ENCODE measurements at regions not wholly inside any gene's neighbourhood (a gene's known extent, or its start where the extent isn't known, plus 50 kb on each side); places are given as distances from the start of the nearest gene placed in this dataset.

DNA sequence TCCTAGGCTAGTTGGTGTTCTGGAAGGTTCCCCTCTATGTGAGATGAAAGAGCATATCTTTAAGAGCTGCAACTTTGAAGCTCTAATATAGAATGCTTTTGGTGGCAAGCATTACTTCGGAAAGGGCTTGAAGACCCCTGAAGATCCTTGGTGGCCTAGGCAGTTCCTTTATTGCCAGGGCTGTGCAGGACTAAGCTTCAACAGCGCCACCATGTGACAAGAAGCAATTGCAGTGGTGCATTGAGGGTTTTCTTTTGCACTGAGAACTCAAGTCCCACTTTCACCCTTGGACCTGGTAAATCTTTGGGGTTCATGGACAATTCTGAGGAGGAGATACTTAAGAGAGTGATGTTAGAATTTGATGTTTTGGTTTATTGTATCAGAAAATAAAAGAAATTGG, 237.4 kb upstream of the GMDS start:
- no peak overlapping the region for H3K27ac ChIP-seq
- H3K36me3 ChIP-seq (ENCODE audit: insufficient read depth in 1 of 2, low read depth in 1 of 2) = no peaks in the 10 kb centered on the region
- DNase-seq = no peak
- TF ChIP-seq, protein P1, sequence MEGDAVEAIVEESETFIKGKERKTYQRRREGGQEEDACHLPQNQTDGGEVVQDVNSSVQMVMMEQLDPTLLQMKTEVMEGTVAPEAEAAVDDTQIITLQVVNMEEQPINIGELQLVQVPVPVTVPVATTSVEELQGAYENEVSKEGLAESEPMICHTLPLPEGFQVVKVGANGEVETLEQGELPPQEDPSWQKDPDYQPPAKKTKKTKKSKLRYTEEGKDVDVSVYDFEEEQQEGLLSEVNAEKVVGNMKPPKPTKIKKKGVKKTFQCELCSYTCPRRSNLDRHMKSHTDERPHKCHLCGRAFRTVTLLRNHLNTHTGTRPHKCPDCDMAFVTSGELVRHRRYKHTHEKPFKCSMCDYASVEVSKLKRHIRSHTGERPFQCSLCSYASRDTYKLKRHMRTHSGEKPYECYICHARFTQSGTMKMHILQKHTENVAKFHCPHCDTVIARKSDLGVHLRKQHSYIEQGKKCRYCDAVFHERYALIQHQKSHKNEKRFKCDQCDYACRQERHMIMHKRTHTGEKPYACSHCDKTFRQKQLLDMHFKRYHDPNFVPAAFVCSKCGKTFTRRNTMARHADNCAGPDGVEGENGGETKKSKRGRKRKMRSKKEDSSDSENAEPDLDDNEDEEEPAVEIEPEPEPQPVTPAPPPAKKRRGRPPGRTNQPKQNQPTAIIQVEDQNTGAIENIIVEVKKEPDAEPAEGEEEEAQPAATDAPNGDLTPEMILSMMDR (IDR thresholded peaks at IDR 0.05) = no peak
- no peak overlapping the region for H3K4me3 ChIP-seq
- H3K9me3 ChIP-seq = peaks cover 7% of the 10 kb centered on the region
- no peak for ATAC-seq
- intact Hi-C loops (cut with DNase I) = no loop called here
- H3K27me3 ChIP-seq (ENCODE audit: insufficient read depth in 3 of 3, low read length in 2 of 3) = peaks cover 0 to 29% (median 0%) of the 10 kb centered on the region in 3 donors
- no peaks in the 10 kb centered on the region for H3K4me1 ChIP-seq
- 81 to 86% (median 85%) methylated on average over 2 of the region's 2 CpGs for WGBS, 3 donors

DNA sequence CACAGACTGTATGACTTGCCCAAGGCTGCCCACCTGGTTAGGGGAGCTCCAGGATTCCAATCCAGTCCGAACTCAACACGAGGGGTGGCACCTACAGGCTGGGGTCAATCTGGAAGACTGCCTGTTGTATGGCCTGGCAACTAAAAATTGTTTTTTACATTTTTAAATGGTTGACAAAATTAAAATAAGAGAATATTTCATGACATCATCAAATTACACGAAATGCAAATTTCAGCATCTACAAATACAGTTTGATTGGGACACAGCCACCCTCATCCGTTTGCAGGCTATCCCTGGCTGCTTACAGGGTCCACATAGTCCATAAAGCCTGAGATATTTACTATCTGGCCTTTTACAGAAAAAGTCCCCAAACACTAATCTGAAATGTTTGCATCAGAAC, 235.9 kb upstream of the GMDS start:
- peaks cover 2 to 29% (median 2%) of the 10 kb centered on the region in 3 donors for H3K27me3 ChIP-seq (ENCODE audit: insufficient read depth in 3 of 3, low read length in 2 of 3)
- no peaks in the 10 kb centered on the region for H3K36me3 ChIP-seq (ENCODE audit: insufficient read depth in 1 of 2, low read depth in 1 of 2)
- 90 to 94% (median 93%) methylated on average over 4 of the region's 4 CpGs for WGBS, 3 donors
- peaks cover 7% of the 10 kb centered on the region for H3K9me3 ChIP-seq
- no peak overlapping the region for H3K4me3 ChIP-seq
- intact Hi-C loops (cut with DNase I) = no loop called here
- H3K4me1 ChIP-seq = no peaks in the 10 kb centered on the region
- ATAC-seq (no peak), DNase-seq (no peak)
- TF ChIP-seq, protein P1 (IDR thresholded peaks at IDR 0.05) = no peak
- H3K27ac ChIP-seq = no peak overlapping the region

DNA sequence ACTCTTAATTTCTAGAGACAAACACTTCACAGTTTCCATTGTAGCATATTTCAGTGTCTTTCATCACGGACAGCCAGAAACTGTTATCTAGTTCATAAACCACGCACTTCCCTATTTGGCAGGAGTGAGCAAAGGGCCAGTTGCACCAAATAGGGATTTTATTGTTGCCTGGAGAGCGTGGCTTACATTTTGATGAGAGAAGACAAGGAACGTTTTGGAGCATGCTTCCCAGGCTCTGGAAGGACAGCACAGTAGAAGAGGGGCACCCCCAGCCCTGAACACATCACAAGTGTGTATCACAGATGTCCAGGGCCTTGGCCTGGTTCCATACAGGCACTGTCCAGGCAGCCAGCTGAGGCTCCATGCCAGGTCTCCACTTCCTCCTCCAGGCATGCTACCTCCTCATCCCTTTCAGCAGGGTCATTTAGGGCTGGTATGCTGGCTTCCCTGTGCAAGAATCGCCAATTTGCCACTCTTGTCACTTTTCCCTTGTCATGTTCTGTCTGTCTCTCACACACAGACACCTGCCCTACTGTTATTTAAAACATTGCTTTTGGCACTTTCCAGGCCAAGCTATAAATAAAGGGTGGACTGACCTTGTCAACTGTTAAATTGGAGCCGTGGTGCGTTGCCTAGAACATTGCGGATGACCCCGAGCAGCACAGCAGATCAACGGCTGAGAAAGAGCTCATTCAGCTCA, 235.0 kb upstream of the GMDS start:
- Histone ChIP-seq H3K4me1 (no peaks in the 10 kb centered on the region), H3K27me3 (ENCODE audit: insufficient read depth in 3 of 3, low read length in 2 of 3) (peaks cover 2 to 29% (median 2%) of the 10 kb centered on the region in 3 donors), H3K27ac (no peak overlapping the region), H3K36me3 (ENCODE audit: insufficient read depth in 1 of 2, low read depth in 1 of 2) (no peaks in the 10 kb centered on the region), H3K4me3 (no peak overlapping the region), H3K9me3 (peaks cover 7% of the 10 kb centered on the region)
- DNase-seq = no peak
- ATAC-seq = no peak
- 21 to 33% (median 26%) methylated on average over 10 of the region's 10 CpGs for WGBS, 3 donors
- intact Hi-C loops (cut with DNase I) = no loop called here
- TF ChIP-seq, protein P1 (IDR thresholded peaks at IDR 0.05) = no peak

DNA sequence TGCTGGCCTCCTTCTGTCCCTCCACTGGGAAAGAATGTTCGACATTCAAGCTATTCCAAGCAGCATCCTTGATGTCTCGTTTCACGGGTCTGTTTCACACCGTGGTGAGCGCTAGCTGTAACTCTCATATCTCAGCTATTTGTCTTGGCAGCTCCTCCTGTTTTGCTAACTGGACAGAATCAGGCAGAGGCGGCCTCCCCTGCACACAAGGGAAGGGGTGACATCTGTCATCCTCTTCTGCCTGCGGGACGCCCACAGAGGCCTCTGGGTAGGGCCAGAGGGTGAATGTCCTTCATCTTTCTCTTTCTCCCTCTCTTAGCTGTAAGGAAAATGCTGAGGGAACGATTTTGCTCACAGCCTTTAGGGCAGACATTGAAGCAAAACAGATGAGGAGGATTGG, 232.8 kb upstream of the GMDS start:
- peaks cover 2 to 34% (median 2%) of the 10 kb centered on the region in 3 donors for H3K27me3 ChIP-seq (ENCODE audit: insufficient read depth in 3 of 3, low read length in 2 of 3)
- no peaks in the 10 kb centered on the region for H3K4me1 ChIP-seq
- no peaks in the 10 kb centered on the region for H3K36me3 ChIP-seq (ENCODE audit: insufficient read depth in 1 of 2, low read depth in 1 of 2)
- DNase-seq = no peak
- no peak overlapping the region for H3K4me3 ChIP-seq
- H3K9me3 ChIP-seq = peaks cover 7% of the 10 kb centered on the region
- intact Hi-C loops (cut with DNase I) = no loop called here
- peak in 1 of 4 donors; percentile 11 for ATAC-seq
- TF ChIP-seq, protein P1 (IDR thresholded peaks at IDR 0.05) = no peak
- 14 to 21% (median 15%) methylated on average over 9 of the region's 9 CpGs for WGBS, 3 donors
- H3K27ac ChIP-seq = no peak overlapping the region

DNA sequence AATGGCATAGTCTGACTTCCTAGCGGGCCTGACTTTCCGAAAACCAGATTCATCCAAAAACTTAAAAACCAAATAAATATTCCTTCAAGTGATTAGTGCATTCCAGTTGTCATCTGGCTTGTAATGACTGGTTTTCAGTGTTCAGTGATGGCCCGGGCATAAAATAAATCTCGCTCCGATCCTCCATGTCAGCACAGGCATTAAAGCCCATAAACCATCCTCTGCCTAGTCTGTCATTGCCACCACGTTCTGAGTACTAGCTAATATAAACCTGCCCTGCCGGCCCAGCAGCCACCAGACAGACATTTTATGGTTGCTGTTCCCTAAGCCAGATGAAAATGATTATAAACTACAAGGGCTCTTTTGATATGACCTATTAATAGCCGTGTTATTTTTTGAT, 232.3 kb upstream of the GMDS start:
- DNase-seq (no peak), ATAC-seq (no peak)
- no peaks in the 10 kb centered on the region for H3K4me1 ChIP-seq
- 33 to 47% (median 38%) methylated on average over 8 of the region's 8 CpGs for WGBS, 3 donors
- H3K9me3 ChIP-seq = peaks cover 5% of the 10 kb centered on the region
- H3K36me3 ChIP-seq (ENCODE audit: insufficient read depth in 1 of 2, low read depth in 1 of 2) = no peaks in the 10 kb centered on the region
- no peak overlapping the region for H3K27ac ChIP-seq
- no peak overlapping the region for H3K4me3 ChIP-seq
- H3K27me3 ChIP-seq (ENCODE audit: insufficient read depth in 3 of 3, low read length in 2 of 3) = peaks cover 2 to 31% (median 2%) of the 10 kb centered on the region in 3 donors
- TF ChIP-seq, protein P1 (IDR thresholded peaks at IDR 0.05) = no peak
- intact Hi-C loops (cut with DNase I) = no loop called here

All from psoas muscle (tissue), 7 donors.